SK-N-SH (cell line): ENCODE measurements at regions not wholly inside any gene's neighbourhood (a gene's known extent, or its start where the extent isn't known, plus 50 kb on each side); places are given as distances from the start of the nearest gene placed in this dataset.

Experiments
- CTCF ChIA-PET: fragments of 300-600, 350-600 bp; formaldehyde crosslinking; extraction: SDS; loops from one replicate; lab custom pipeline; 2021; lab: Yijun Ruan, JAX
- POLR2A ChIA-PET: fragments of 350-600 bp; sonication (Branson Sonifier 250); formaldehyde crosslinking; extraction: SDS; loops from one replicate; lab custom pipeline; 2020; ENCODE audit warnings: antibody characterized with exemption, inconsistent platforms; lab: Yijun Ruan, JAX
- DNase-seq: peaks from one replicate; pipeline ENCODE4 v3.0.0; 2012
- H2AFZ ChIP-seq: fragments of 200-600 bp; sonication (generic); 2 replicates; pipeline ENCODE4 v1.8.1; 2016; ENCODE audit warnings: antibody characterized with exemption, mild to moderate bottlenecking, low read depth
- H3F3A ChIP-seq: fragments of 200-600 bp; sonication (generic); replicated peaks from 2 replicates; pipeline ENCODE3; 2016; ENCODE audit warnings: antibody characterized with exemption, mild to moderate bottlenecking; ENCODE audit not compliant: insufficient read depth
- H3K27ac ChIP-seq, 2 experiments: fragments of 200-500 bp in 1 of 2; fragments of 200-600 bp in 1 of 2; sonication (Bioruptor generic) in 1 of 2; sonication (generic), shearing (Covaris generic) in 1 of 2; 2 replicates each; pipeline versions ENCODE4 v1.5.1 to v1.6.1; 2014 to 2016; ENCODE audit warnings: low read depth in 2 of 2, inconsistent platforms in 1 of 2, low read length in 1 of 2, mild to moderate bottlenecking in 1 of 2, mixed read lengths in 1 of 2
- H3K27me3 ChIP-seq: fragments of 200-600 bp; sonication (generic), shearing (Covaris generic); 2 replicates; pipeline ENCODE4 v1.6.1; 2016; ENCODE audit warnings: mixed run types; ENCODE audit not compliant: insufficient read depth
- H3K36me3 ChIP-seq, 2 experiments: fragments of 200-500 bp in 1 of 2; fragments of 200-600 bp in 1 of 2; sonication (Bioruptor generic) in 1 of 2; sonication (generic) in 1 of 2; replicated peaks in 1 of 2; 2 replicates each; pipeline versions ENCODE3 to v1.5.1; 2014 to 2016; ENCODE audit warnings: low read length in 1 of 2, mild to moderate bottlenecking in 1 of 2; ENCODE audit not compliant: insufficient read depth in 2 of 2, control insufficient read depth in 1 of 2
- H3K4me1 ChIP-seq, 2 experiments: fragments of 200-500 bp in 1 of 2; fragments of 200-600 bp in 1 of 2; sonication (Bioruptor generic) in 1 of 2; sonication (generic), shearing (Covaris generic) in 1 of 2; 2 replicates each; pipeline versions ENCODE4 v1.5.1 to v1.6.1; 2014 to 2016; ENCODE audit warnings: low read depth in 1 of 2, low read length in 1 of 2, mixed run types in 1 of 2; ENCODE audit not compliant: insufficient read depth in 2 of 2, control insufficient read depth in 1 of 2
- H3K4me2 ChIP-seq: fragments of 200-600 bp; sonication (generic), shearing (Covaris generic); 2 replicates; pipeline ENCODE4 v1.6.1; 2017; ENCODE audit warnings: mixed run types
- H3K4me3 ChIP-seq, 2 experiments: fragments of 200-500 bp in 1 of 2; fragments of 200-600 bp in 1 of 2; sonication (Bioruptor generic) in 1 of 2; sonication (generic), shearing (Covaris generic) in 1 of 2; 2 replicates each; pipeline versions ENCODE4 v1.5.1 to v1.8.1; 2014 to 2016; ENCODE audit warnings: low read depth in 2 of 2, inconsistent platforms in 1 of 2, low read length in 1 of 2, mild to moderate bottlenecking in 1 of 2, mixed read lengths in 1 of 2, moderate library complexity in 1 of 2
- H3K79me2 ChIP-seq: fragments of 200-600 bp; sonication (generic); 2 replicates; pipeline ENCODE4 v1.8.1; 2017; ENCODE audit warnings: mild to moderate bottlenecking; ENCODE audit not compliant: insufficient read depth
- H3K9ac ChIP-seq: fragments of 200-600 bp; sonication (generic); 2 replicates; pipeline ENCODE4 v1.6.1; 2017; ENCODE audit warnings: mixed run types
- H3K9me2 ChIP-seq: fragments of 200-600 bp; sonication (generic); 2 replicates; pipeline ENCODE4 v1.6.1; 2017; ENCODE audit warnings: mixed run types
- H3K9me3 ChIP-seq: fragments of 200-600 bp; sonication (generic); 2 replicates; pipeline ENCODE4 v1.6.1; 2017; ENCODE audit warnings: mixed run types, mild to moderate bottlenecking, moderate library complexity
- H4K20me1 ChIP-seq: fragments of 200-600 bp; sonication (generic); 2 replicates; pipeline ENCODE4 v1.6.1; 2017; ENCODE audit warnings: mild to moderate bottlenecking, mixed run types; ENCODE audit not compliant: insufficient read depth
- CHD2 ChIP-seq: fragments of 150-350 bp; IDR thresholded peaks from 2 replicates; pipeline ENCODE4 v1.6.1; 2018; ENCODE audit warnings: low read length; ENCODE audit not compliant: partially characterized antibody
- GATA2 ChIP-seq: sonication (generic); formaldehyde crosslinking; IDR thresholded peaks from 2 replicates; pipeline ENCODE4 v1.5.0; 2020; ENCODE audit warnings: mild to moderate bottlenecking, missing genetic modification reagents
- MAX ChIP-seq: IDR thresholded peaks from 2 replicates; pipeline ENCODE4 v1.4.0; 2012; ENCODE audit warnings: low read depth
- MEF2A ChIP-seq: IDR thresholded peaks from 2 replicates; pipeline ENCODE4 v1.4.0; 2012; ENCODE audit warnings: low read depth, borderline replicate concordance
- MXI1 ChIP-seq: IDR thresholded peaks from 2 replicates; pipeline ENCODE4 v1.6.1; 2012; ENCODE audit warnings: mild to moderate bottlenecking, low read depth, low read length, improper control_type of control experiment
- RAD21 ChIP-seq: IDR thresholded peaks from 2 replicates; pipeline ENCODE4 v1.6.1; 2012; ENCODE audit warnings: mild to moderate bottlenecking, low read length
- RFX5 ChIP-seq: IDR thresholded peaks from 2 replicates; pipeline ENCODE4 v1.6.1; 2012; ENCODE audit warnings: mild to moderate bottlenecking, improper control_type of control experiment, low read length
- SMC3 ChIP-seq: IDR thresholded peaks from 2 replicates; pipeline ENCODE4 v1.6.1; 2012; ENCODE audit warnings: low read depth, low read length, improper control_type of control experiment
- USF1 ChIP-seq: IDR thresholded peaks from 2 replicates; pipeline ENCODE4 v1.4.0; 2012; ENCODE audit warnings: low read depth, borderline replicate concordance
- TF ChIP-seq, protein P1 (sequence below): fragments of 200-600 bp; sonication (generic); IDR thresholded peaks from 2 replicates; pipeline ENCODE4 v1.6.1; 2017; ENCODE audit warnings: antibody characterized with exemption, mild to moderate bottlenecking, moderate library complexity
- TF ChIP-seq, protein P2 (sequence below): fragments of 150-350 bp; IDR thresholded peaks from 2 replicates; pipeline ENCODE4 v1.6.1; 2016; ENCODE audit warnings: mild to moderate bottlenecking, low read depth, low read length
- TF ChIP-seq, protein P3 (sequence below): IDR thresholded peaks from 2 replicates; pipeline ENCODE4; 2012
- TF ChIP-seq, protein P4 (sequence below): fragments of 150-350 bp; IDR thresholded peaks from 2 replicates; pipeline ENCODE4 v1.6.1; 2017; ENCODE audit warnings: antibody characterized with exemption, low read length, low read depth, borderline replicate concordance
- TF ChIP-seq, protein P5 (sequence below): IDR thresholded peaks from 2 replicates; pipeline ENCODE4 v1.6.1; 2012; ENCODE audit warnings: mild to moderate bottlenecking, low read depth, low read length, moderate library complexity

DNA sequence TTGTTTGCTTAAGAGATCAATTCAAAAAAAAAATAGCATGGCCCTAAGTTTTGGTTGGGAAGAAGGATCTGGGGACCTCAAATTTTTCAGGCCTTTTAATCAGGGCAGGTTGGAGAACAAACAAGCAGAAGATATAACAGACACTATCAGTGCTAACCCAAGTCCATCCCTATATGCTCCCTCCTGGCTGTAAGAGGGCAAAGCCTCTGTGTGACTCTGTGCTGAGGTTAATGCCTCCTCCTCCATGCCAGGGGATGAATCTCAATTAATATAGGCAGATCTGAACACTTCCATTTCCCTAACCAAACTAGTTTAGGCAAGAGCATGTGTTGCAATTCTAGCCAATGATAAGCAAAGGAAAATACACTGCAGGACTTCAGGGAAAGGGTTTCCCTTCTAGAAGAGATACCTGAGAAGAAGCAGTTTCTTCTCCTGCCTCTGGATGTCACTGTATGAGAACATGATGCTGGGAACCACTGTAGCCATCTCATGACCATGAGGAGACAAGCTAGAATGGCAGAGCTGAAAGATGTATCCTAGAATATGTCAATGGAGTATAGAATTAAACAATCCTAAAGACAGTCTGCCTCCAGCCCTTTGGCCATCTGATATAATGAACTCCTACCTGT, 76.0 kb downstream of the CHD9NB start:
- Histone ChIP-seq H3K4me2 (no peak overlapping the region), H3K4me1 (no peaks in the 10 kb centered on the region), H4K20me1 (no peaks in the 10 kb centered on the region), H2AFZ (no peak overlapping the region), H3F3A (no peaks in the 10 kb centered on the region), H3K9ac (no peak overlapping the region), H3K9me2 (no peaks in the 10 kb centered on the region), H3K79me2 (no peaks in the 10 kb centered on the region), H3K9me3 (no peaks in the 10 kb centered on the region), H3K4me3 (no peak overlapping the region), H3K27me3 (no peaks in the 10 kb centered on the region), H3K36me3 (no peaks in the 10 kb centered on the region), H3K27ac (no peak overlapping the region)
- ChIA-PET POLR2A (no interaction called here), CTCF (interaction anchor here (0.7 to 2.7 kb wide), 5 partner anchors 10 to 46 kb away, joined by 3 to 16 read pairs (median 4); no protein-coding TSS in a partner anchor)
- TF ChIP-seq, protein P1, sequence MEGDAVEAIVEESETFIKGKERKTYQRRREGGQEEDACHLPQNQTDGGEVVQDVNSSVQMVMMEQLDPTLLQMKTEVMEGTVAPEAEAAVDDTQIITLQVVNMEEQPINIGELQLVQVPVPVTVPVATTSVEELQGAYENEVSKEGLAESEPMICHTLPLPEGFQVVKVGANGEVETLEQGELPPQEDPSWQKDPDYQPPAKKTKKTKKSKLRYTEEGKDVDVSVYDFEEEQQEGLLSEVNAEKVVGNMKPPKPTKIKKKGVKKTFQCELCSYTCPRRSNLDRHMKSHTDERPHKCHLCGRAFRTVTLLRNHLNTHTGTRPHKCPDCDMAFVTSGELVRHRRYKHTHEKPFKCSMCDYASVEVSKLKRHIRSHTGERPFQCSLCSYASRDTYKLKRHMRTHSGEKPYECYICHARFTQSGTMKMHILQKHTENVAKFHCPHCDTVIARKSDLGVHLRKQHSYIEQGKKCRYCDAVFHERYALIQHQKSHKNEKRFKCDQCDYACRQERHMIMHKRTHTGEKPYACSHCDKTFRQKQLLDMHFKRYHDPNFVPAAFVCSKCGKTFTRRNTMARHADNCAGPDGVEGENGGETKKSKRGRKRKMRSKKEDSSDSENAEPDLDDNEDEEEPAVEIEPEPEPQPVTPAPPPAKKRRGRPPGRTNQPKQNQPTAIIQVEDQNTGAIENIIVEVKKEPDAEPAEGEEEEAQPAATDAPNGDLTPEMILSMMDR: peak; percentile 41
- peak; percentile 35; the same call in 1 of the 2 replicates for TF ChIP-seq SMC3
- TF ChIP-seq, protein P2, sequence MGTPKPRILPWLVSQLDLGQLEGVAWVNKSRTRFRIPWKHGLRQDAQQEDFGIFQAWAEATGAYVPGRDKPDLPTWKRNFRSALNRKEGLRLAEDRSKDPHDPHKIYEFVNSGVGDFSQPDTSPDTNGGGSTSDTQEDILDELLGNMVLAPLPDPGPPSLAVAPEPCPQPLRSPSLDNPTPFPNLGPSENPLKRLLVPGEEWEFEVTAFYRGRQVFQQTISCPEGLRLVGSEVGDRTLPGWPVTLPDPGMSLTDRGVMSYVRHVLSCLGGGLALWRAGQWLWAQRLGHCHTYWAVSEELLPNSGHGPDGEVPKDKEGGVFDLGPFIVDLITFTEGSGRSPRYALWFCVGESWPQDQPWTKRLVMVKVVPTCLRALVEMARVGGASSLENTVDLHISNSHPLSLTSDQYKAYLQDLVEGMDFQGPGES: no peak
- peak; percentile 55 for TF ChIP-seq RAD21
- no peak for TF ChIP-seq GATA2 (CRISPR knock-in tag)
- no peak for TF ChIP-seq MEF2A
- peak; percentile 14 for DNase-seq

DNA sequence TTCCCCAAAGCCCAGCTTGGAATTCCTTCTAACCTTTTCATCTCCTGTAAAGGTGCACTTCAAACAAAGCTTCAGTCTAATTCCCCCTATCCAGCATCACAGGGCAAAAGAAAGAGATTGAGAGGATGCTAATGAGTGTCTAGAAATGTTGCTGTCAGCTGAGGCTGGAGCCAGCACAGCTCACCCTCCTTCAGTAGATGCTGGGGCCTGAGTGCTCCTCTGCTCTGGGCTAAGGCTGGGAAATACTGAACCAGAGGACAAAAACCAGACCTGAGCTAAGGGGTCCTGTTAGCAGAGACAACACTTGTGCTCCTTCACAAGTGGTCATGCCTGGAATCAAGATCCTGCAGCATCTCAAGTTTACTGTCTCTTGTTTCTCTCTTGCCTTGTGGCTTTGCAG, 85.0 kb downstream of the CHD9NB start:
- Histone ChIP-seq H3K9me3 (no peaks in the 10 kb centered on the region), H2AFZ (no peak overlapping the region), H3K4me3 (no peak overlapping the region), H3K27me3 (no peaks in the 10 kb centered on the region), H3K9ac (no peak overlapping the region), H3K9me2 (no peaks in the 10 kb centered on the region), H3K36me3 (no peaks in the 10 kb centered on the region), H3K4me1 (no peaks in the 10 kb centered on the region), H3F3A (no peaks in the 10 kb centered on the region), H3K79me2 (no peaks in the 10 kb centered on the region), H3K4me2 (no peak overlapping the region), H3K27ac (no peak overlapping the region), H4K20me1 (no peaks in the 10 kb centered on the region)
- DNase-seq: no peak
- CTCF ChIA-PET: interaction anchor here (0.9 to 1.0 kb wide), 2 partner anchors 54 to 55 kb away, joined by 3 read pairs; no protein-coding TSS in a partner anchor
- POLR2A ChIA-PET: no interaction called here
- no peak for TF ChIP-seq RFX5
- TF ChIP-seq MAX: no peak
- TF ChIP-seq, protein P3, sequence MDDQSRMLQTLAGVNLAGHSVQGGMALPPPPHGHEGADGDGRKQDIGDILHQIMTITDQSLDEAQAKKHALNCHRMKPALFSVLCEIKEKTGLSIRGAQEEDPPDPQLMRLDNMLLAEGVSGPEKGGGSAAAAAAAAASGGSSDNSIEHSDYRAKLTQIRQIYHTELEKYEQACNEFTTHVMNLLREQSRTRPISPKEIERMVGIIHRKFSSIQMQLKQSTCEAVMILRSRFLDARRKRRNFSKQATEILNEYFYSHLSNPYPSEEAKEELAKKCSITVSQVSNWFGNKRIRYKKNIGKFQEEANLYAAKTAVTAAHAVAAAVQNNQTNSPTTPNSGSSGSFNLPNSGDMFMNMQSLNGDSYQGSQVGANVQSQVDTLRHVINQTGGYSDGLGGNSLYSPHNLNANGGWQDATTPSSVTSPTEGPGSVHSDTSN: no peak
- TF ChIP-seq USF1: no peak
- TF ChIP-seq MXI1: no peak
- TF ChIP-seq, protein P4, sequence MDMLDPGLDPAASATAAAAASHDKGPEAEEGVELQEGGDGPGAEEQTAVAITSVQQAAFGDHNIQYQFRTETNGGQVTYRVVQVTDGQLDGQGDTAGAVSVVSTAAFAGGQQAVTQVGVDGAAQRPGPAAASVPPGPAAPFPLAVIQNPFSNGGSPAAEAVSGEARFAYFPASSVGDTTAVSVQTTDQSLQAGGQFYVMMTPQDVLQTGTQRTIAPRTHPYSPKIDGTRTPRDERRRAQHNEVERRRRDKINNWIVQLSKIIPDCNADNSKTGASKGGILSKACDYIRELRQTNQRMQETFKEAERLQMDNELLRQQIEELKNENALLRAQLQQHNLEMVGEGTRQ: no peak
- TF ChIP-seq CHD2: no peak
- TF ChIP-seq, protein P5, sequence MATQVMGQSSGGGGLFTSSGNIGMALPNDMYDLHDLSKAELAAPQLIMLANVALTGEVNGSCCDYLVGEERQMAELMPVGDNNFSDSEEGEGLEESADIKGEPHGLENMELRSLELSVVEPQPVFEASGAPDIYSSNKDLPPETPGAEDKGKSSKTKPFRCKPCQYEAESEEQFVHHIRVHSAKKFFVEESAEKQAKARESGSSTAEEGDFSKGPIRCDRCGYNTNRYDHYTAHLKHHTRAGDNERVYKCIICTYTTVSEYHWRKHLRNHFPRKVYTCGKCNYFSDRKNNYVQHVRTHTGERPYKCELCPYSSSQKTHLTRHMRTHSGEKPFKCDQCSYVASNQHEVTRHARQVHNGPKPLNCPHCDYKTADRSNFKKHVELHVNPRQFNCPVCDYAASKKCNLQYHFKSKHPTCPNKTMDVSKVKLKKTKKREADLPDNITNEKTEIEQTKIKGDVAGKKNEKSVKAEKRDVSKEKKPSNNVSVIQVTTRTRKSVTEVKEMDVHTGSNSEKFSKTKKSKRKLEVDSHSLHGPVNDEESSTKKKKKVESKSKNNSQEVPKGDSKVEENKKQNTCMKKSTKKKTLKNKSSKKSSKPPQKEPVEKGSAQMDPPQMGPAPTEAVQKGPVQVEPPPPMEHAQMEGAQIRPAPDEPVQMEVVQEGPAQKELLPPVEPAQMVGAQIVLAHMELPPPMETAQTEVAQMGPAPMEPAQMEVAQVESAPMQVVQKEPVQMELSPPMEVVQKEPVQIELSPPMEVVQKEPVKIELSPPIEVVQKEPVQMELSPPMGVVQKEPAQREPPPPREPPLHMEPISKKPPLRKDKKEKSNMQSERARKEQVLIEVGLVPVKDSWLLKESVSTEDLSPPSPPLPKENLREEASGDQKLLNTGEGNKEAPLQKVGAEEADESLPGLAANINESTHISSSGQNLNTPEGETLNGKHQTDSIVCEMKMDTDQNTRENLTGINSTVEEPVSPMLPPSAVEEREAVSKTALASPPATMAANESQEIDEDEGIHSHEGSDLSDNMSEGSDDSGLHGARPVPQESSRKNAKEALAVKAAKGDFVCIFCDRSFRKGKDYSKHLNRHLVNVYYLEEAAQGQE: no peak
